GM19239 (cell line): ENCODE measurements at regions not wholly inside any gene's neighbourhood (a gene's known extent, or its start where the extent isn't known, plus 50 kb on each side); places are given as distances from the start of the nearest gene placed in this dataset.
A peak's percentile ranks its signal among the peaks of the same experiment; 100 is the strongest.
"Not testable (repeated sequence)": the region's sequence is repeated elsewhere in the genome, so short reads cannot be mapped to it uniquely, and the experiment has no call there.

Source experiments
- DNase-seq: peaks from one replicate; pipeline ENCODE4 v3.0.0; 2011; ENCODE audit warnings: low spot score; ENCODE audit not compliant: insufficient read length
- FAIRE-seq: peaks from 2 replicates; lab custom pipeline; 2011; peaks lifted over from hg19 to GRCh38; lab: Jason Lieb, UNC

- no peak for FAIRE-seq
- DNase-seq, result no peak
Observed at GRCh38 chrX:3514996-3515395, 168.5 kb upstream of the MXRA5 start.

DNA sequence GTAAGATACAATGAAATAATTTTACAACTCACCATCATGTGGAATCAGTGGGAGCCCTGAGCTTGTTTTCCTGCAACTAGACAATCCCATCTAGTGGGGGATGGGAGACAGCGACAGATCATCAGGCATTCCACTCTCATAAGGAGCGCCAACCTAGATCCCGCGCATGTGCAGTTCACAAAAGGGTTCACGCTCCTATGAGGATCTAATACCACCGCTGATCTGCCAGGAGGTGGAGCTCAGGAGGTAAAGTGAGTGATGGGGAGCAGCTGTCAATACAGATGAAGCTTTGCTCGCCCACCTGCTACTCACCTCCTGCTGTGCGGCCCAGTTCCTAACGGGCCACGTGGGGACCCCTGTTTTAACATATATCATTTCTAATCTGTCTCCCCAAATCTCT lies 165.7 kb upstream of the MXRA5 start:
- DNase-seq, FAIRE-seq: not testable (repeated sequence)

DNA sequence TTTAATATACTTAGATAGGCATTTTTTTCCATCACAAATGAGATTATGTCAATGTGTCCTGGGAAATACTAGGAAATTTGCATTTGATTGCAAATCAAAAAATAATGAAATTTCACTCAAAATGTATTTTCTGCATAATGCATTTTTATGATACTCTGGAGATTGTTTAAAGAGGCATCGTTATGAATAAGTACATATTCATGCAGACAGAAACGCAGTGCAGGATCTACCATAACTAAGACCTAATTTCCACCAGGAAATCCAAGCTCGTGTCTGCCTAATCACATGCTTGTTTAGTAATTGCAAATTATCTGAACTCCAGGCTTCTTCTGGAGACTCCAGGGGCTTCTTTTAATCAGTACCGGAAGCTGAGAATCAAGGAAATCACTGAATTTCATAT lies 163.5 kb upstream of the MXRA5 start:
- no peak for FAIRE-seq

DNA sequence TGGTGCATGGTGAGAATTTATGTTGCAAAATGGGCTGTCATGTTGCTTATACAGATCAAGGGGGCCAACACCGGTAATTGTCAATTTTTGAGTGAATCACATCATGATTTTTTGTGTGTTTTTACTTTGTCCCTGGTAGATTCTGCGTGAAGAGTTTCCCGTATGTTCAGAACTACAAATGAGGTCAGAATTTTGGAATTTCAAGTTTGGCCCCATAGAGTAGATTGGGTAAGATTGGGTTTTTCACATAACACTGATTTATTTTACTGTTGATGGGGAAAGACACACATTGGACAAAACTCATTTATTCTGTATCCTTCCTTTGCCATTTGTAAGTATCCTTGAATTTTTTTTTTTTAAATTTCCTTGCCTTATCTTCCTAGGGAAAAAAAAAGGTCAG lies 158.5 kb upstream of the MXRA5 start:
- DNase-seq, result no peak
- no peak for FAIRE-seq

More for the DNA sequence above, 163.5 kb upstream of the MXRA5 start:
- DNase-seq, result no peak

- FAIRE-seq (no peak), DNase-seq (no peak)
Observed at GRCh38 chrX:3501833-3502535, 155.5 kb upstream of the MXRA5 start.

DNA sequence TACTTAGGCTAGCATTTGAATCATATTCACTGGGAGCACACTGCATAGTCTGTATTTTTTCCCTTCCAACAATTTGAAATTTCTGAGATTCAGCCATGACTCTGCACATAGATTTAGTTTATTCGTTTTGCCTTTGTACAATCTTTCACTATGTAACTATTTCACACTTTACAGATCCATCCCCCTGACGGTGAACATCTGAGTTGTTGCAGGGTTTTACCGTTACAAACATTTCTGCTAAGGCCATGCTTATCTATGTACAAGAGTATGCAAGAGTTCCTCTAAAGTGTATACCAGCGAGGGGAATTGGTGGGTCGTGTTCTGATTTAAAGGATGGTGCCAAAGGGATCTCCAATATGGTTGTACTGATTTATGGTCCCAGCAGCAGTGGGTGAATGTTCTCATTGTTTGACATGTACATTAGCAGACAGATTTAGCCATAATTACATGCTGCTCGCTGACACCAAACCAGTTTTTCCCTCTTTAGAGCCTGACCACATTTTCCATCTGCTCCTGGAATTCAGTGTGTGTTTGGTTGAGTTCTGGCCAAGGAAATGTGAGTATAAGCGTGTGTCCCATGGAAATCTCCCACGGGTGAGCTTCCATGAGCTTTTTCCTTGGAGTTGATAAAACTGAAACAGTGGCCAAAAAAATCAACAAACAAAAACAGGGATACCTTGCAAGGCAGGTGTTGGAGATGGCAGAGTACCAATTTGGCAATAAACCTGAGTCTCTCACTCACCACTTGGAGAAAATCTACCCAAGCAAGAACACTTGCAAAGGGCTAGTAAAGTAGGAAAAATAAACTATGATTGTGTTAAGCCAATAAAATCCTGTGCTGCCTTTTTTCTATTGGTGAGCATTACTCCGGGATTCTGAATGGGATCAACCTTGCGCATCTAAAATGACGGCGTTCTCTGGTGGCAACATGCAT lies 149.7 kb upstream of the MXRA5 start:
- not testable (repeated sequence) for FAIRE-seq, DNase-seq

GRCh38 chrX:3493605-3494004 lies 147.2 kb upstream of the MXRA5 start:
- DNase-seq, result no peak

GRCh38 chrX:3485727-3486126 lies 139.3 kb upstream of the MXRA5 start:
- DNase-seq (no peak), FAIRE-seq (no peak)

More at GRCh38 chrX:3493605-3494004, 147.2 kb upstream of the MXRA5 start:
- FAIRE-seq, result no peak

DNA sequence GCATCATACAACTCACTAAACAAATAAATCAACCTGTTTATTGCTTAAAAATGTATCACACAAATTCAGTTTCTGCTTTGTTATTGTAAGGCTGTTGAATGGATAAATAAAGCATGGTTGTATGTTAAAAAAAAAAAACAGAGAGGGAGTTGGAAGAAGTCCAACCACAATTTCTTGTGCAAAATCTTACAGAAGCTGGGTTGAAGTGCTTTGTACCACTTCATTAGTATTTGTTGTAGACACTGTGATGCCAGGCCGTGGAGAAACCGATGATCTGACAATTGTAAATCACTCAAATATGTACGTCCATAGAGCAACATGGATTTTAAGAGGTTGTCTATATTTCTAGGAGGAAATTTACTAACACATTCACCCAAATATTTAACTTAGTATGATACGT lies 132.6 kb upstream of the MXRA5 start:
- FAIRE-seq (no peak), DNase-seq (no peak)

- no peak for DNase-seq
- FAIRE-seq, result no peak
Observed at GRCh38 chrX:3476973-3477372, 130.5 kb upstream of the MXRA5 start.

- FAIRE-seq, DNase-seq: not testable (repeated sequence)
Observed at GRCh38 chrX:3470211-3470679, 123.8 kb upstream of the MXRA5 start.

GRCh38 chrX:3468031-3468430 lies 121.6 kb upstream of the MXRA5 start:
- FAIRE-seq, result peak; percentile 53
- DNase-seq, result no peak

- FAIRE-seq, result no peak
Observed at GRCh38 chrX:3465017-3465416, 118.6 kb upstream of the MXRA5 start.

GRCh38 chrX:3462166-3462508 lies 115.7 kb upstream of the MXRA5 start:
- DNase-seq (no peak), FAIRE-seq (peak; percentile 81)

More at GRCh38 chrX:3465017-3465416, 118.6 kb upstream of the MXRA5 start:
- no peak for DNase-seq

DNA sequence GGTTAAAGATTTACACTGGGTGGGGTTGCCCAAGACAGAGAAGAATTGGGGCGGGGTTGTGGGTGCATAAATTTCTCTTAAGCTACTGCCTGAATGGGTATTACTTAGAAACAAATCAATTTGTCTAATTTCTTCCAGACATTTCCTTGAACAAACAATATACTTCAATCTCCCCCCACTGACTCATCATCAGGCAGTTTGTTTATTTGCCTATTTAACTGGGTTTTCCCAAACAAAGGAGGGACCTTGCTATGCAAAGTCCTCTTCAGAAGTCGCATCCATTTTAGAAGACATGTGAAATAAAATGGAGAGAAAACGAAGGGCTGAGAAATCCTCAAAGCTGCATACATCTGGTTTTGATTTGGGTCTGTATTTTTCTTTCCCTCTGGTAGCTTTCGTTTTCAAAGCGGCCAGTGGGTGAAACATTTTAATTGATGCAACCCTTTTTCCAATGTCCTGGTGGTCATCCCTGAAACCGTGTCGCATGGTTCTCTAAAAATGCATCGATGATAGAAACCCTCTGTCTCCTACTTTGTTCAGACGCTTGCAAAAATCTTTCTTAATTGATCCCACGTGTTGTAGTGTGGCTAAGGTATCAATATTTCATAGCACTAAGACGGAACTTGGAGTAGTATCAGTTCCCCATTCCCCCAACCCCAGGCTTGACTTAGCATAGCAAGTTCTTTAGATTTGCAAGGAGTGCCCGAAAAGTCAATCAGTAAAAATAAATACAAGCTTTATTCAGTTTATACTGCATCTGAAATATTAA lies 115.1 kb upstream of the MXRA5 start:
- DNase-seq (no peak), FAIRE-seq (peak; percentile 81)

- no peak for FAIRE-seq
Observed at GRCh38 chrX:3455796-3456195, 109.3 kb upstream of the MXRA5 start.

DNA sequence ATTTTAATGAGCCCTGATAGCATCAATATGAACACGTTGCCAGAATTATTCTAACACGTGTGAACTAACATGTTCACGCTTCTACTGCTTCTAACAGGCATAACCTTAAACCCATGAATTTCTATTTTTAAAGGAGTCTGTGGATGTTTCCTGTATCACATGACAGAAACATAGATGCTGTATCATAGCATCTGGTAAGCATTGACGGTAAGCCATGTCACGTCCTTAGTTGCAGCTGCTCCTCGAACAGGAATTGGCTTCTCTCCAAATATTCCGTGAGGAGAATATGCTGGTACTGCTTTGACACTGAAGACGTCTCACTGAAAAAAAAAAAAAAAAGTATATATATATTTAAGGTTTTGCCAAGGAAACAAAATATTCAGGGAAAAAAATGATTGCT lies 105.1 kb upstream of the MXRA5 start:
- FAIRE-seq (no peak), DNase-seq (no peak)

More at GRCh38 chrX:3455796-3456195, 109.3 kb upstream of the MXRA5 start:
- no peak for DNase-seq

DNA sequence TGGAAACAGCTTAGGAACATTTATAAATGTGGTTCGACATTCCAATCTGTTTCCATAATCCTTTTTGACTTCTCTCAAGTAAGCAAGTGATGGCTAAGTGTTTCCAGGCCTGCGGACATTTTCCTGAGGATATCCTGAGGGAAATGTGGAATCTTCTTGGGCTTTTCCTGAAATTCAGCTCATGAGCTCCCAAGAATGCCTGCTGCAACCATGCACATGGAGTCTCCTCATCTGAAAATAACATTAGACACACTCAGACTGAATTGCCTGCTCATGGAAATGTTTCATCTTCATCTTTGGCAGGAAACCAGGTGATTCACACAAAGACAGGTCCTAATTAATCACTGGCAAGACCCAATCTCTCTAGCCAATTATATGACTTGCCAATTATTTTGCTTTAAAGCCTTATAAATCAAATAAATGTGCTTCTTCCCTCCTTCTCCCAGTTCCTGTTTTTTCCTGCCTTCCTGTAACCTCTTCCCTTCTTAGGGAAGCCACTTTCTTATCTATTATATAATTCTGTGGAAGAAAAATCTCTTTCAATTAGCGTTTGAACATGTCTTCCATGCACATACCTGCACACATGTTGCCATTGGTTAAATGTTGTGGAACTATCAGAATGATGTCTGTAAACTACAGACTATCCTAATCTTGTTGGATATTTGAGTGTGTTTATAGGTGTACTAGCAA lies 104.6 kb upstream of the MXRA5 start:
- DNase-seq (no peak), FAIRE-seq (no peak)

DNA sequence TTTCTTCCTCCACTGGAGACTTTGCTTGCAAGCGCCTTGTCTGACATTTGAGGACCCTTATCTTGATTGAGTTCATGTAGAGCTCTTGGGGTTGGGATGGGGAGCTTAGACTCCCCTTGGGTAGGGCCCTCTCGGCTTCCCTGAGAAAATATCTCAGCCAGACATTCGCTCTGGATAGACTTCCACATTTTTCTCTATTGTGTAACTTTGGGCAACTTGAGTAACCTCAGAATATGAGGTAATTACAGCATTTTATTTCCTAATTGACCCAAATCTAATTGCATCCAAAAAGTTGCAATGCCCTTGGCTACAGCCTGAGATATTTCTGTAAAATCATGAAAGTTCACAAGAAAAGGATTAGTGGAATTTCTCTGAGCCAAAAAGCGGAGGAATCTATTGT lies 102.8 kb upstream of the MXRA5 start:
- FAIRE-seq, result no peak
- DNase-seq, result no peak

- FAIRE-seq (no peak), DNase-seq (no peak)
Observed at GRCh38 chrX:3448563-3448962, 102.1 kb upstream of the MXRA5 start.
